HL-60/S4 (cell line): ENCODE measurements at regions not wholly inside any gene's neighbourhood (a gene's known extent, or its start where the extent isn't known, plus 50 kb on each side); places are given as distances from the start of the nearest gene placed in this dataset.

ENCODE experiments used
- in situ Hi-C: fragments of 300-500 bp; cut with MboI; formaldehyde crosslinking; loops from 2 replicates; pipeline ENCODE4 v1.14.3; 2022; ENCODE audit warnings: low sequenced_read_pairs

DNA sequence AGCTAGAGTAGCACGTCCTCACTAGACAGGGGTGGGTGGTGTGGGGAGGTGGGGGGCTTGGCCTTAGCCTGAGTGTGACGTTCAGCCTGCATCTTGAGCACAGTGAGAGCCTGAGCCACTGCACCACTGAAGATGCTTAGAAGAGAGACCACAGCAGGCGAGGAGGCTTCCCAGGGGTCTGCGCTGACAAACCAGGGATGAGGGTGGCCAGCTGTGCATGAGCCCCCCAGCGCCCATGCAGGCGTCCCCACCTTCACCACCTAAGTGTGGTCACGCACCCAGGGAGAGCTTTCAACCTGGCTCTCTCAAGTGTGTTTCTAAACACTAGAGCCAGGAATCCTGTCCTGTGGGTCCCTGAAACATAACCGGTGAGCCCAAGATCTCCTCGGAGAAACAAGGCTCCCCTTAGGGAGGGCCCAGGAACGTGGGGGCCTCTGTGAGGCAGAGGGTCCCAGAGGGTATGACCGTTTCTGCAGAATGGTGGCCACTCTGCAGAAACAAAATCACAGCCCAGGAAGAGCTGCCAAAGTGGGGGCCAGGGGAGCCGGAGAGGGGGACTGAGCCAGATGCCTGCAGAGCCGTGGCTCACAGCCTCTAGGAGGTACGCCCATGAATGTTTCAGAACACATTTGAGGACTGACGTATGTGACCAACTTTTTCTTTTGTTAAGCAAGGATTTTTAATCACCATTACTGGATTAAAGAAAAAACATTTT is 85.2 kb upstream of the INSIG1 start:
- in situ Hi-C loops: no loop called here

DNA sequence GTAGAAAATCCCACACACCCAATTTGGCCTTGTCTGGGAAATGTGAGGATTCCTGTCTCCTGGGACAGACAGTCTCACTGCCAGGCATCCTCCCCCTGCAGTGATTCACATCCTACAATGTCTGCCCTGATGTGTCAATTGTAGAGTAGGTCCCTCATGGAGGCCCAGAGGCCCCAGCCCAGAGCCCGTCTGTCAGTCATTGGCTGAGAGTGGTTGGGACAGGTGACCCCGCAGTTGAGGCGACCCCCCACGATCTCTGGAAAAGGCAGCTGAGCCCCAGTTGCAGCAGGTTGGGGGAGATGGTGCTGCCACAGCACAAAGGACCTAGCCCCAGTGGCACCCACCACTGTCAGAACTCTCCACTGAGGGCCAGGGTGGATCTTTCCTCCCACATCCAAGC is 84.3 kb upstream of the INSIG1 start:
- in situ Hi-C loops: no loop called here

DNA sequence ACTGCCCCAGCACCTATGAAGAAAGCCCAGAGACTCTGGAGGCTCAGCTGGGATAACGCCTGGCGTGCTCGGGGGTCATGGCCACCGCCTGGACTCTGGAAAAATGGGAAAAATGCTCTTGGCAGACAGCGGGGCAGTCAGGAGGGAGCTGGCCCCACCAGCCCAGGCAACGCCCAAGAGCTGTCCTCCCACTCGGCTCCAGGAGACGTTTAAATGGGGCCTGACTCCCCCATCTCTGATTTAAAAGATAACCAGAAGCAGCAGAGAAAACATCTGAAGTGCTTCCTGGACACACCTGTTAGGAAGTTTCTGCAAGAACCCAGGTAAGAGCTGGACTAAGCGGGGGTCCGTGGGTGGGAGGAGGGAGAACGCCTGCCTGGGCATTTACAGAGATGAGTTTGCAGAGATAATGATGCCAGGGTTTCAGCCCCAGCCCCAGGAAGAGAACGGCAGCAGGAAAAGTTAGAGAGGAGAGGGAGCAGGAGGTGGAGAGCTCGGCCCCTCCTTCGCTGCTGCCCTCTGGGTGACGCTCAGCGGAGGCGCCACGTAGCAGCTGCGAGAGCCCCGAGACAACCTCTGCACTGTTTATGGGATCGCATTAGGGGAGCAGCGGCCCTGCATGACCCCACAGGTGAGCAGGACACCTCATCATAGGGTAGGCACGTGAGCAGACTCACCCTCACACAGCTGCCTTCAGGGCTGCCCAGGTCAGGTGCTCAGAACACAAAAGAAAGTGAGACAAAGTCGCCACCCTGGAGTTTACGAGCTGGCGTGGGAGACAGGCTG is 83.5 kb upstream of the INSIG1 start:
- in situ Hi-C loops: no loop called here

DNA sequence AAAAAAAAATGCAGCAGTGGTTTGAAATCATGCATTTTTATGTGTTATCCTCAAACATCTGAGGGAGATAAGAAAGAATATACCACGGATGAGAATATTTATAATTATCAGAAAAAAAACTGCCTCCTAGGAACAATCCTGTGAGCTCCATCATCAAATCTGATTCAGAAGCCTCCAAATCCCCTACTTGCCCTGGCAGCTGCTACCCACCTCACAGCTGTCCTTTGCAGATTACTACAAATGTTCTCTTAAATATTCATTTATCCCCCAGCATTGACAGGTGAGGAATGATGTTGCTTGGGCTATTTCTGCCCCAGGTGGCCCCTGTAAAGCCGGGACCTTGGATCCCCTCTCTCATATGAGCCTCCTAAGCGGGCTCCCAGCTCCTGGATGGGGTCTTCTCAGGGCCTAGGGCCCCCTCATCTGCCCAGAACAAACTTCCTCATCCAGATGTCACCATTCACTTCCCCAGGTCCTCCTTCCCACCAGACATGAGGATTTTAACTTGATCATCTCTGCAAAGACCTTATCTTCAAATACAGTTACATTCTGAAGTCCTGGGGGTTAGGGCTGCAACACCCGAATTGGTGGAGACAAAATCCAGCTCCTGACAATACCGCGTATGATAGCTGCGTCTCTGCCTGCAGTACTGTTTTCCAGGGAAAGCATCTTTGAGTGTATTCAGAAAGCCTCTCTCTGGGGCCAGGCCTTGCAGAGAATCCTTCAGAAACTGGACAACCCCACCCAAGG is 81.9 kb upstream of the INSIG1 start:
- in situ Hi-C loops: no loop called here

DNA sequence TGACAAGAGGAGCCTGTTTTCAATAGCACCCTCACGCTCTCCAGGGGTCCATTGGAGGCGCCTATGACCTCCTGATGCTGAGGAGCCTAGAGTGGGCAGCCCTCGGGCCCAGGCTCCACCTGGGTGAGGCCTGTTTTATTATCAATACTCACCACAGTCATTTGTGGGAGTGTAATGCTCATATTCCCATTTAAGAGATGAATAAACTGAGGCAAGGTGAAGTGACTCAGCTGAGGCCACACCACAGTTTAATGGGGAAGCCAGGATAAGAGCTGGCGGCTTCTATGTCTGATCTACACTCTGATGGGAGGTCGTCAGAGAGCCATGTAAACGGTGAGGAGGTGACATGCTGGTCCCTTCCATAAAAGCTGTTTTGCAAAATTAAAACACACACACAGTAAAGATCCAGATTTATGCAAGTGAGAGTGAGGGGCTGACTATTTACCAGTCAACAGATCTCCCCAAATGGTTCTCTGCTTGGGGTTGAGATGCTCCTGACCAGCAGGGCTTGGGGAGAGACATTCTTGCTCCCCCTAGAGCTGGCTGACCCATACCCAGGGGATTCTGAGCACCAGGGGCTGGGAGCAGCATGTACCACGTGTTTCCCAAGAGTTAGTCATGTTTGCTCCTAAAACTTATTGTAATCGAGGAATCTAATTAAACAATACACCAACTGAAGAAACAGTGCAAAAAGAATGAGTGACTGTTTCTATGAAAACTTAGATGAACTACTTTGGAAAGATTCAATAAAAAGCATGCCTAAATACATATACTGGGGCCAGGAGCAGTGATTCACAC is 81.0 kb upstream of the INSIG1 start:
- in situ Hi-C loops: no loop called here

DNA sequence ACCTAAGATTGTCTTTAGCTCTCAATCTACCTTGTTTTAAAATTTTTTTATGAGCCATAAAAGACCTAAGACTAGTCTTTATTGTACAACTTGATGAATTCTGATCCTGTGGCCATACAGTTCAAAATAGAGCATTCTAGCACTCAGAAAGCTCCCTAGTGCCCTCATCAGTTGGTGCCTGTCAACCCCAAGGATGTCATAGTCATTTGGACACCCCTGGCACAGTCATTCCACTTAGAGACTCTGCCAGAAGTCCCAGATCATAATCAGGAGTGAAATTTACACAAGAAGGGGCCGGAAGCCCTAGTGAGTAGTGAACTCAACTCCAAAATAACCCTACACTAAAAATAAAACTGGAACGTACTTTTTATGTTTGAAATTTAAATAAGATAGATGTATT is 80.0 kb upstream of the INSIG1 start:
- in situ Hi-C loops: no loop called here

- in situ Hi-C loops: no loop called here
Observed at GRCh38 chr7:155218276-155219153, 79.2 kb upstream of the INSIG1 start.

DNA sequence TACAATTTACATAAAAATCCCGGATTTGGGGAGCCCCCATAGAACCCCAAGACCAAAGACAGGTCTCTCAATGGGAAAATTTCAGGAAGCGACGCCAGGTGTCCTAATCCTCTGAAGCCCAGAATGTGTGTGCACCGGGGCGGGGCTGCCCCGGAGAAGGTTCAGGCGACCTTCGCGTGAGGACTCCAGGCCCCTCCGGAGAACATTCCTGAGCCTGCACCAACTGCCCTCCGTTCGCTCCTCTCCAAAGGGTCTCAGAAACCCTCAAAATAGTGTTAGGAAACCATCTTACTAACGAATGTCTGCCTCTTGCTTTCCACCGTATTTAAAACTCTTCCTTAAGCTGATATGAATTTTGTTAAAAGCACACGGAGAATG is 78.5 kb upstream of the INSIG1 start:
- in situ Hi-C loops: no loop called here

DNA sequence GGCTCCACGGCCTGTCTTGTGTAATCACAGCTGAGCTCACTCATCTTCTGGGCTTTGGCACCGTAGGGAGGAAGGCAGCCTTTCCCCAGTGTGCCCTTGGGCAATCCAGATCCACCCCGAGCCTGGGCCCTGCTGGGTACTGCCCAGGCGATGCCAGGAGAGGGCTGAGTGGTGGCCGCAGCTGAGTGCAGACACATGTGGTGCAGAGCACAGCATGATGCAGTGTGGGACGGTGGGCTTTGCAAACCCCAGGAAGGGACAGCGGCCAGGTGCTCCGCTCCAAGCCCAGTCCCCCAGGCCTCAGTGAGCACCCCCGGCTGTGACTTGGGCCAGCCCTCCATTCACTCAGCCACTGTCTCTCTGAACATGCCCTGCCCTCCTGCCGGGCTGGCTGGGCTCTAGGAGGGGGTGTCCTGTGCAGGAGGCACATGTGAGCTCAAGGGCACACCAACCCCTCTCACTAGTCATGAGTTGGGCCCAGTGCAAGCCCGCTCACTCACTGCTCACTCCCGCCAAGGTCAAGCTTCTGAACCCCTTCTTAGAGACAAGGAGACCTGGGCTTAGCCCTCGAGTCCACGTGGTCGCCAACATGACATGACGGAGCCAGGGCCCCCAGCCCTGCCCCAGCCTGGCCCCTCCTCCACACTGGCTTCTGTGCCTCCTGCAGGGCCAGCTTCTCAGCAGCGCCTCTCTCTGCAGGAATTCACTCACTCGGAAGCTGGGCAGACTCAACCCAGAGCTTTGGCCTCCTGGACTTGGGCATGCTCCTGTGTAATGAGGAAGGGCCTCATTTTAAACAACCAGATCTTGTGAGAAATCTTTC is 77.5 kb upstream of the INSIG1 start:
- in situ Hi-C loops: no loop called here

DNA sequence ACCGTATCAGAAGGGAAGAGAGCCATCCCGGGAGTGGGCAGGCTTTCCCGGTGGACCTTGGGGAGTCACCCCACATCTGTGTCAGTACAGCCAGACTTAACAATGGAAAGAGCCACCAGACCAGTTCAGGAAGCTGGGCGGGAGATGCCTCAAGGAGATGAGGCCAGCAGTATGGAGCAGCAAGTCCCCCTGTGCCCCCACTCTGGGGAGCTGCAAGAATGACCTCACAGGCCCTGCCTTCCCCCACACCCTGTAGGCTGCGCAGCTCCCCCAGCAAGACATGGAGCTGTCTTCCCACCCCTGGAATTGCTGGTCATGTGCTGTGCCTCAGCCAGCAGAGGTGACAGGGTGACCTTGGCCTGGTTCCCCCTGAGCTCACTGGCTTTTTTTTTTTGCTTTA is 76.8 kb upstream of the INSIG1 start:
- in situ Hi-C loops: no loop called here

DNA sequence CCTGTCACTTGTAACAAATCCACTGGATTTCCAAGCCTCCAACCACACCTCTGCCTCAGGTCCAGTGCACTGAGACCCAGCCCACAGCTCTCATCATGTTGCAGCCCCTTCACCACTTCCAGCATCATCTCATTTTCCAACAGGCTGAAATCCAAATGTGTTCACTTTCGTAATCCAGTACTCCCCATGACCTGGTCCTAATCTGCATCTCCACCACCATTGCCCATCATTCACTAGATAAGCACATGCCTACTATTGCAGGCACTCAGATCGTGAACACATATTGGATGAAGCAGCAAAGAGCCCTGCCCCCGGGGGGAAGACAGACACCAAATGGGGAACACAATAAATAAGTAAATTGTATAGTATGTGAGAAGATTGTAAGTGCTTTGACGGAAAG is 76.1 kb upstream of the INSIG1 start:
- in situ Hi-C loops: no loop called here

- in situ Hi-C loops: no loop called here
Observed at GRCh38 chr7:155222061-155222460, 75.6 kb upstream of the INSIG1 start.

DNA sequence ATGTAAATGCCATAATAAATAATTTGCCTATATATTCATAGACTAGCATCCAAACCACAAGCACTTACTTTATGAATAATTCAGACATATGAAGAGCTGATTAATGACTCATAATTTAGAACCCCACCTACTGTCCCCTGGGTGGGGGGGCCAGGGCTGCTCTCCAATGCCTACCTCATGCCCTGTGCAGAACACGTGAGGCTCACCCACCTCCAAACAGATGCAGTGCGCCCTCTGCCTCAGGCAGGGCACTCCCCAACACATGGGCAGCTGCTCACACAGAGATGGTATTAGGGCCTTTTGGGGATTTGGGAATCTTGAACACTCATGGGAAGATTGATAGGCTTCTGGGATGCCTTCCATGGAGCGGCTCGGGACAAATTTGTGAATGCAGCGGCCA is 75.1 kb upstream of the INSIG1 start:
- in situ Hi-C loops: no loop called here

- in situ Hi-C loops: no loop called here
Observed at GRCh38 chr7:155223021-155223420, 74.7 kb upstream of the INSIG1 start.

- in situ Hi-C loops: no loop called here
Observed at GRCh38 chr7:155223503-155223902, 74.2 kb upstream of the INSIG1 start.

GRCh38 chr7:155224116-155224811 is 73.4 kb upstream of the INSIG1 start:
- in situ Hi-C loops: no loop called here

DNA sequence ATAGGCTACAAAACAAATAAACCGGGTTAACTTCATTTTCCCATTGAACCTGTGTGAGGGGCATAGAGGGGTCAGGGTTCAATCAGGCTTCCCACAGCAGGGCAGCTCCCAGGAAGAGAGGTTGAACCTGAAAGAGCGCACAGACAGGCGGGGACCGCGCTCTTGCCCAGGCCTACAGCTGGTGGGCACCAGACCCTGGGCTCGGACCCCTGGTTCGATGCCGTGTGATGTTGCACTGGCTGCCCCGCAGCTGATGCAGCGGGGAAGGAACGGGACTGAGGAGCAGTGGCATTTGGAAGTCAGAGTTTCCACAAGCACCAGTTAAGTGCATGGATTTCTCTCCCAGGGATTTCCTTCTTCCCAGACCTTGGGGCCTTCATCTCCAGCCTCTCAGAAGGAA is 72.6 kb upstream of the INSIG1 start:
- in situ Hi-C loops: no loop called here

GRCh38 chr7:155225516-155225915 is 72.2 kb upstream of the INSIG1 start:
- in situ Hi-C loops: no loop called here
